ENCODE measurements at regions not wholly inside any gene's neighbourhood (a gene's known extent, or its start where the extent isn't known, plus 50 kb on each side); places are given as distances from the start of the nearest gene placed in this dataset.

GRCh38 chr7:155198196-155198892, 99.3 kb upstream of the INSIG1 start:
- Histone ChIP-seq H3K4me2 (ENCODE audit: low read length) (no peak overlapping the region), H3K79me2 (ENCODE audit: insufficient read depth, low read length) (no peaks in the 10 kb centered on the region), H3K9ac (ENCODE audit: low read length) (no peak overlapping the region), H3K9me2 (ENCODE audit: insufficient read depth) (no peaks in the 10 kb centered on the region), H3K27ac (ENCODE audit: low read depth, low read length) (no peak overlapping the region), H3K36me3 (ENCODE audit: control insufficient read depth in 1 of 2, insufficient read depth in 2 of 2, low read length in 2 of 2) (no peaks in the 10 kb centered on the region), H4K20me1 (ENCODE audit: insufficient read depth) (no peaks in the 10 kb centered on the region), H3K4me3 (replicated peaks in 1 of 2; ENCODE audit: low read depth in 1 of 2, low read length in 2 of 2) (no peak overlapping the region), H2AFZ (ENCODE audit: low read depth, low read length, poor library complexity, severe bottlenecking) (no peak overlapping the region), H3K9me3 (ENCODE audit: control insufficient read depth in 1 of 2, insufficient read depth in 1 of 2, low read depth in 1 of 2, low read length in 2 of 2) (no peaks in the 10 kb centered on the region), H3K4me1 (ENCODE audit: control insufficient read depth in 1 of 2, insufficient read depth in 2 of 2, low read length in 2 of 2) (no peaks in the 10 kb centered on the region), H3K27me3 (ENCODE audit: insufficient read depth, low read length) (no peaks in the 10 kb centered on the region)
- POLR2A ChIA-PET: no interaction called here
- CTCF ChIA-PET: no interaction called here
- no peak for ATAC-seq
- TF ChIP-seq MAX (IDR thresholded peaks at IDR 0.05): no peak
- TF ChIP-seq YY1 (IDR thresholded peaks at IDR 0.05; ENCODE audit: extremely low read depth, insufficient replicate concordance, low read depth, low read length): no peak
- TF ChIP-seq SIN3A (IDR thresholded peaks at IDR 0.05; ENCODE audit: low read depth): no peak
- no peak for TF ChIP-seq SRF (IDR thresholded peaks at IDR 0.05; ENCODE audit: low read depth)
- no peak for TF ChIP-seq EZH2phosphoT487 (IDR thresholded peaks at IDR 0.05; ENCODE audit: borderline replicate concordance)
- no peak for TF ChIP-seq RAD21 (IDR thresholded peaks at IDR 0.05; ENCODE audit: low read depth)
- TF ChIP-seq CTCF (IDR thresholded peaks at IDR 0.05 in 2 of 3, conservative IDR thresholded peaks at IDR 0.05 in 1 of 3; ENCODE audit: borderline replicate concordance in 1 of 3, insufficient read depth in 1 of 3, low read depth in 2 of 3, low read length in 2 of 3): no peak
- no peak for TF ChIP-seq FOSL1 (IDR thresholded peaks at IDR 0.05; ENCODE audit: low read depth)
- no peak for TF ChIP-seq CBX3 (IDR thresholded peaks at IDR 0.05; ENCODE audit: low read depth)
- no peak for TF ChIP-seq JUND (IDR thresholded peaks at IDR 0.05)
- no peak for TF ChIP-seq EGR1 (IDR thresholded peaks at IDR 0.05; ENCODE audit: low read depth)
- TF ChIP-seq POLR2AphosphoS5 (IDR thresholded peaks at IDR 0.05; ENCODE audit: low read depth, low read length): no peak
- intact Hi-C loops (cut with micrococcal nuclease): no loop called here
- RAD21 ChIA-PET (ENCODE audit: low non-redundant PET in 1 of 2, low total read pairs in 2 of 2, uncharacterized antibody in 2 of 2, unreplicated experiment in 2 of 2): no interaction called here
- DNase-seq (ENCODE audit: low read depth, low spot score): no peak
- BruUV-seq (replicated peaks): no TSS peak
